IMR-90 (cell line): ENCODE measurements at regions not wholly inside any gene's neighbourhood (a gene's known extent, or its start where the extent isn't known, plus 50 kb on each side); places are given as distances from the start of the nearest gene placed in this dataset.

Experiments used
- ATAC-seq: fragments of 200-7000 bp; cut with Tn5 transposase; 2 replicates; pipeline ENCODE4 v1.9.1; 2020; ENCODE audit warnings: low read depth, mild to moderate bottlenecking, moderate library complexity
- BruUV-seq: library from RNA; stranded (reverse); fragments of 400-500 nt; replicated peaks from 2 replicates; lab custom pipeline; 2021; lab: Mats Ljungman, UMichigan
- CTCF ChIA-PET: fragments of 300-600 bp; formaldehyde crosslinking; extraction: SDS; loops from one replicate; lab custom pipeline; 2021; ENCODE audit warnings: antibody characterized with exemption; lab: Yijun Ruan, JAX
- POLR2A ChIA-PET: fragments of 300-600 bp; sonication (Branson Sonifier 250); formaldehyde crosslinking; loops from one replicate; lab custom pipeline; 2022; ENCODE audit warnings: antibody characterized with exemption; ENCODE audit not compliant: unreplicated experiment; lab: Charles Lee
- DNase-seq: peaks from one replicate; pipeline ENCODE4 v3.0.0; 2013
- H2AFZ ChIP-seq: replicated peaks from 2 replicates; pipeline ENCODE3; 2013; ENCODE audit warnings: low read length, mild to moderate bottlenecking; ENCODE audit not compliant: poor library complexity
- H2AK5ac ChIP-seq: 2 replicates; pipeline ENCODE4 v1.6.1; 2013; ENCODE audit warnings: low read depth, low read length, inconsistent platforms
- H2AK9ac ChIP-seq: replicated peaks from 2 replicates; pipeline ENCODE3; 2013; ENCODE audit warnings: mild to moderate bottlenecking, low read depth, low read length, moderate library complexity; ENCODE audit not compliant: poor library complexity
- H2BK120ac ChIP-seq: 2 replicates; pipeline ENCODE4 v1.6.1; 2013; ENCODE audit warnings: low read depth, low read length, inconsistent platforms
- H2BK15ac ChIP-seq: 3 replicates; pipeline ENCODE4 v1.6.1; 2013; ENCODE audit warnings: low read depth, low read length, inconsistent platforms
- H2BK20ac ChIP-seq: 2 replicates; pipeline ENCODE4 v1.6.1; 2013; ENCODE audit warnings: low read depth, mild to moderate bottlenecking, inconsistent platforms, low read length, moderate library complexity
- H2BK5ac ChIP-seq: 2 replicates; pipeline ENCODE4 v1.6.1; 2013; ENCODE audit warnings: mild to moderate bottlenecking, low read depth, low read length, inconsistent platforms; ENCODE audit not compliant: poor library complexity, severe bottlenecking
- H3K14ac ChIP-seq: replicated peaks from 2 replicates; pipeline ENCODE4 v1.6.1; 2013; ENCODE audit warnings: low read depth, low read length, inconsistent platforms
- H3K18ac ChIP-seq: 2 replicates; pipeline ENCODE4 v1.6.1; 2013; ENCODE audit warnings: low read depth, low read length, control low read depth
- H3K23ac ChIP-seq: 2 replicates; pipeline ENCODE4 v1.6.1; 2013; ENCODE audit warnings: low read depth, low read length, inconsistent platforms
- H3K27ac ChIP-seq: 2 replicates; pipeline ENCODE4 v1.5.1; 2013; ENCODE audit warnings: mild to moderate bottlenecking, control low read depth, low read length; ENCODE audit not compliant: insufficient read depth
- H3K27me3 ChIP-seq: 2 replicates; pipeline ENCODE4 v1.6.1; 2013; ENCODE audit warnings: low read length; ENCODE audit not compliant: control insufficient read depth, insufficient read depth
- H3K36me3 ChIP-seq: 2 replicates; pipeline ENCODE4 v1.6.1; 2013; ENCODE audit warnings: low read length, mixed read lengths; ENCODE audit not compliant: control insufficient read depth, insufficient read depth
- H3K4ac ChIP-seq: 2 replicates; pipeline ENCODE4 v1.6.1; 2013; ENCODE audit warnings: low read depth, low read length, inconsistent platforms
- H3K4me1 ChIP-seq: 2 replicates; pipeline ENCODE4 v1.6.1; 2013; ENCODE audit warnings: low read length, mixed read lengths; ENCODE audit not compliant: control insufficient read depth, insufficient read depth
- H3K4me2 ChIP-seq: 2 replicates; pipeline ENCODE4 v1.6.1; 2013; ENCODE audit warnings: low read depth, mild to moderate bottlenecking, control low read depth, low read length, moderate library complexity
- H3K4me3 ChIP-seq: 2 replicates; pipeline ENCODE4 v1.5.1; 2013; ENCODE audit warnings: low read depth, mild to moderate bottlenecking, control low read depth, low read length, moderate library complexity; ENCODE audit not compliant: insufficient read depth
- H3K56ac ChIP-seq: 2 replicates; pipeline ENCODE4 v1.6.1; 2013; ENCODE audit warnings: low read length, inconsistent platforms; ENCODE audit not compliant: insufficient read depth; ENCODE audit errors: extremely low read depth
- H3K79me1 ChIP-seq, 2 experiments: 2 replicates each; pipeline ENCODE4 v1.6.1; 2013; ENCODE audit warnings: low read length in 2 of 2, inconsistent platforms in 1 of 2, low read depth in 1 of 2
- H3K9ac ChIP-seq: 2 replicates; pipeline ENCODE4 v1.6.1; 2013; ENCODE audit warnings: low read depth, low read length, control low read depth
- H3K9me1 ChIP-seq: 2 replicates; pipeline ENCODE4 v1.6.1; 2013; ENCODE audit warnings: low read length, inconsistent platforms; ENCODE audit not compliant: insufficient read depth
- H3K9me3 ChIP-seq: 2 replicates; pipeline ENCODE4 v1.6.1; 2013; ENCODE audit warnings: low read length; ENCODE audit not compliant: control insufficient read depth, insufficient read depth
- H4K20me1 ChIP-seq: 2 replicates; pipeline ENCODE4 v1.6.1; 2013; ENCODE audit warnings: low read length, inconsistent platforms; ENCODE audit not compliant: insufficient read depth
- H4K5ac ChIP-seq: 2 replicates; pipeline ENCODE4 v1.6.1; 2013; ENCODE audit warnings: mild to moderate bottlenecking, low read depth, low read length, control low read depth
- H4K8ac ChIP-seq, 2 experiments: 2 replicates each; pipeline ENCODE4 v1.6.1; 2013; ENCODE audit warnings: low read depth in 2 of 2, low read length in 2 of 2, control low read depth in 1 of 2, inconsistent platforms in 1 of 2
- H4K91ac ChIP-seq: 2 replicates; pipeline ENCODE4 v1.6.1; 2013; ENCODE audit warnings: low read depth, low read length, inconsistent platforms; ENCODE audit not compliant: insufficient read depth
- CEBPB ChIP-seq: IDR thresholded peaks from 2 replicates; pipeline ENCODE4 v1.6.1; 2012; ENCODE audit warnings: low read depth, low read length, improper control_type of control experiment
- MXI1 ChIP-seq: IDR thresholded peaks from 2 replicates; pipeline ENCODE4 v1.6.1; 2012; ENCODE audit warnings: low read depth, mild to moderate bottlenecking, low read length, moderate library complexity, borderline replicate concordance
- dilution Hi-C: fragments of 300-500 bp; cut with HindIII; formaldehyde crosslinking; loops from one replicate; pipeline ENCODE4 v1.14.3; 2018; ENCODE audit warnings: low sequenced_read_pairs; ENCODE audit not compliant: unreplicated experiment
- in situ Hi-C: fragments of 300-500 bp; cut with MboI; formaldehyde crosslinking; loops from 3 replicates; pipeline ENCODE4 v1.14.3; 2019; ENCODE audit warnings: low sequenced_read_pairs, inconsistent platforms, mixed read lengths
- intact Hi-C: fragments of 100-400 bp; cut with micrococcal nuclease; formaldehyde crosslinking; loops from 2 replicates; pipeline ENCODE4 v1.10.0; 2022

DNA sequence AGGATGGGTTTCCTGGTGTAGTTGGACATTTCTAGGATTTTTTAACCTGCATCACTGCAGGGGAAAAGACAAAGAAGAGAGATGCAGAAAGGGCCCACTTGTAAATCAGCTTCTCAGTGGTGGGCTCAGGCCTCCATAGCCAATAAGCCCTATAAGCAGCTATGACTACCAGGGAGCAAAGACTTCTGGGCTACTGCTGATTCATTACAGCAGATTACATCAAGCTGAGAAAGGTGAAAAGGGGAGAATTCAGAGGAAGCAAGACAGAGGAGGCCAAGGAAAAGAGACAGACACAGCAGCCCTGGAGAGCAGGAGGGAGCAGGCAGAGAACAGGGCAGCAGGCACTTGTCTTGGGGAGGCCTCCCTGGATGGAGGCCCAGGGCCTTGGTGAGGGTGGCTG is 95.2 kb downstream of the KCNA5 start:
- Histone ChIP-seq H3K27me3 (no peaks in the 10 kb centered on the region), H3K4ac (peak overlapping the region; percentile 63), H3K36me3 (no peaks in the 10 kb centered on the region), H3K9me3 (no peaks in the 10 kb centered on the region), H2AK9ac (peak overlapping the region; percentile 29), H3K27ac (no peak overlapping the region), H3K14ac (peak overlapping the region; percentile 34), H2BK15ac (peak overlapping the region; percentile 2; the same call in 1 of the 3 replicates), H4K91ac (peak overlapping the region; percentile 20; the same call in 1 of the 2 replicates), H3K4me1 (peaks cover 15% of the 10 kb centered on the region), H3K18ac (peak overlapping the region; percentile 36; the same call in 1 of the 2 replicates), H4K8ac (peak overlapping the region in 1 of 2 experiments; percentile 62; a peak in 3 of 4 replicates), H3K23ac (no peak overlapping the region), H2BK120ac (peak overlapping the region; percentile 42), H2AK5ac (0 out of 2 replicates have a peak overlapping the region, but pooled peaks have one; percentile 6), H3K4me3 (no peak overlapping the region), H4K20me1 (no peaks in the 10 kb centered on the region), H3K56ac (no peak overlapping the region), H2AFZ (peak overlapping the region; percentile 74), H3K4me2 (0 out of 2 replicates have a peak overlapping the region, but pooled peaks have one; percentile 1), H4K5ac (peak overlapping the region; percentile 84; the same call in 1 of the 2 replicates), H3K9ac (no peak overlapping the region; the same call in 1 of the 2 replicates), H3K79me1 (no peaks in the 10 kb centered on the region), H2BK20ac (peak overlapping the region; percentile 13), H3K9me1 (0 out of 2 replicates have a peak, but pooled peaks cover 4% of the 10 kb centered on the region), H2BK5ac (peak overlapping the region; percentile 76)
- POLR2A ChIA-PET = no interaction called here
- TF ChIP-seq CEBPB = peak; percentile 45; the same call in 1 of the 2 replicates
- TF ChIP-seq MXI1 = no peak
- in situ Hi-C loops = no loop called here
- peak; percentile 74 for DNase-seq
- peak; percentile 53 for ATAC-seq
- CTCF ChIA-PET = no interaction called here
- intact Hi-C loops = no loop called here
- BruUV-seq = no TSS peak
- dilution Hi-C loops = no loop called here
